ENCODE measurements at regions not wholly inside any gene's neighbourhood (a gene's known extent, or its start where the extent isn't known, plus 50 kb on each side); places are given as distances from the start of the nearest gene placed in this dataset.

- TF ChIP-seq CTCF (IDR thresholded peaks at IDR 0.05; ENCODE audit: borderline replicate concordance), result no peak
- no peak for DNase-seq
- Histone ChIP-seq H3K27ac (replicated peaks) (no peak overlapping the region), H3K27me3 (ENCODE audit: low read depth) (peaks cover 5% of the 10 kb centered on the region), H3K9me3 (replicated peaks) (no peaks in the 10 kb centered on the region), H3K36me3 (no peaks in the 10 kb centered on the region), H3K4me1 (peaks cover 18% of the 10 kb centered on the region), H3K4me3 (no peak overlapping the region)
- intact Hi-C loops (cut with micrococcal nuclease), result loop anchor here (10.0 kb wide), 1 partner anchor 410 kb away; no protein-coding TSS in a partner anchor
Observed at GRCh38 chr19:28874742-28875141, 338.2 kb downstream of the UQCRFS1 start.

DNA sequence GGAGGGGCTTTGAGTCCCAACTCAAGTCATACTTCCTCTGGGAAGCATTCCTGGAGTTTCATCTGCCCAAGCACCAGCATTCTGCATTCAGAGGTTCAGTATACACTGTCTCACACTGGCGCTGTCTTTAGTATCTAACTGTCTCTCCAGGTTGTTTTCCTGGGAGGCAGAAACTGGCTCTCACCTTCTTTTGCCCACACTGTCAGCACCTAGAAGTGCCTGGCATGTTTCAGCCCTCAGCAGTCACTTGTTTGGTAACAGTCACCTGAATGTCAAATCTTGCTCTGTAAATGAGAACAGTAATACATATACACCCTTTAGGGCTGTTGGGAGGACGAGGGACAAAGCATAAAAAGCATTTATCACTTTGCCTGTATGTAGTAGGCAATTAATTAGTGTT is 339.6 kb downstream of the UQCRFS1 start:
- H3K9me3 ChIP-seq (replicated peaks), result no peaks in the 10 kb centered on the region
- H3K4me1 ChIP-seq, result peaks cover 18% of the 10 kb centered on the region
- no peaks in the 10 kb centered on the region for H3K36me3 ChIP-seq
- intact Hi-C loops (cut with micrococcal nuclease), result loop anchor here (10.0 kb wide), 1 partner anchor 408 kb away; no protein-coding TSS in a partner anchor
- H3K4me3 ChIP-seq, result no peak overlapping the region
- DNase-seq, result no peak
- H3K27ac ChIP-seq (replicated peaks), result no peak overlapping the region
- H3K27me3 ChIP-seq (ENCODE audit: low read depth), result peaks cover 10% of the 10 kb centered on the region
- no peak for TF ChIP-seq CTCF (IDR thresholded peaks at IDR 0.05; ENCODE audit: borderline replicate concordance)

DNA sequence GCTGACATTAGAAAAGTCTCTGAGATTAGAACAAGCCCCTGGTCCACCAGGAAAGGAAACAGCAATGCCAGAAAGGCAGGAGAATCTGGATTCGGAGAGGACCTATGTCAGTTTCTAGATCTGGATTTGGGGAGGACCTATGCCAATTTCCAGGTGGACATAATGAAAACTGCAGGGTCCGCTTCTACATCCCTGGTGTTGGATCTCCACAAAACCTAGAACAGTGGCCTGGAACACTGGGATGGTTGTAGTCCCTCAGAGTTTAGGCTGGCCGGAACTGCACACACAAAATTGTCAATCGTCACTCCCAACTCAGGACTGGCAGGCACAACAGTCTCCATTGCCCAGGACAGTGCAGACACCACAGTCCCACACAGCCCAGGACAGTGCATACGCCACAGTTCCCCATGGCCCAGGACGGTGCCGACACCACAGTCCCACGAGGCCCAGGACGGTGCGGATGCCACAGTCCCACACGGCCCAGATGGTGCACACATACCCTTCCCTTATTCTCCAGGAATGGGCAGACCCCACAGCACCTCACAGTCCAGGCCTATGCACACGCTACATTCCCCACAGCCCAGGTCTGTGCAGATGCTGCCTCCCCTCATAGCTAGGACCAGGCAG is 341.7 kb downstream of the UQCRFS1 start:
- no peak for TF ChIP-seq CTCF (IDR thresholded peaks at IDR 0.05; ENCODE audit: borderline replicate concordance)
- H3K27ac ChIP-seq (replicated peaks), result no peak overlapping the region
- DNase-seq, result no peak
- no peak overlapping the region for H3K4me3 ChIP-seq
- no peaks in the 10 kb centered on the region for H3K9me3 ChIP-seq (replicated peaks)
- no peaks in the 10 kb centered on the region for H3K36me3 ChIP-seq
- intact Hi-C loops (cut with micrococcal nuclease), result loop anchor here (10.0 kb wide), 1 partner anchor 406 kb away; no protein-coding TSS in a partner anchor
- peaks cover 18% of the 10 kb centered on the region for H3K4me1 ChIP-seq
- H3K27me3 ChIP-seq (ENCODE audit: low read depth), result peaks cover 10% of the 10 kb centered on the region

DNA sequence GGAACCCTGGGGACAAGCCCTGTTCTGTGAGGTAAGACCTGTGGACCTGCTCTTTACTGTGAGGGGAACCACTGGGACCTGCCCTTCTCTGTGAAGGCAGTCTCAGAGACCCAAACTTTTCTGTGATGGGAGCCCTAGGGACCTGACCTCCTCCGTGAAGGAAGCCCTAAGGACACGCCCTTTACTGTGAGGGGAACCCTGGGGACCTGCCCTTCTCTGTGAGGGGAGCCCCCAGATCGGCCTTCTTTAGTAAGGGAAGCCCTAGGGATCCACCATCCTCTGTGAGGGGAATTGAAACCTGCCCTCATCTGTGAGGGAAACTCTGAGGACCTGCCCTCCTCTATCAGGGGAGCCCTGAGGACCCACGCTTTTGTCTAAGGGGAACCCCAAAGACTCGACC is 343.5 kb downstream of the UQCRFS1 start:
- Histone ChIP-seq H3K4me1 (peaks cover 30% of the 10 kb centered on the region), H3K27me3 (ENCODE audit: low read depth) (peaks cover 10% of the 10 kb centered on the region), H3K27ac (replicated peaks) (no peak overlapping the region), H3K36me3 (no peaks in the 10 kb centered on the region), H3K9me3 (replicated peaks) (no peaks in the 10 kb centered on the region), H3K4me3 (no peak overlapping the region)
- TF ChIP-seq CTCF (IDR thresholded peaks at IDR 0.05; ENCODE audit: borderline replicate concordance), result no peak
- intact Hi-C loops (cut with micrococcal nuclease), result no loop called here
- DNase-seq, result no peak

DNA sequence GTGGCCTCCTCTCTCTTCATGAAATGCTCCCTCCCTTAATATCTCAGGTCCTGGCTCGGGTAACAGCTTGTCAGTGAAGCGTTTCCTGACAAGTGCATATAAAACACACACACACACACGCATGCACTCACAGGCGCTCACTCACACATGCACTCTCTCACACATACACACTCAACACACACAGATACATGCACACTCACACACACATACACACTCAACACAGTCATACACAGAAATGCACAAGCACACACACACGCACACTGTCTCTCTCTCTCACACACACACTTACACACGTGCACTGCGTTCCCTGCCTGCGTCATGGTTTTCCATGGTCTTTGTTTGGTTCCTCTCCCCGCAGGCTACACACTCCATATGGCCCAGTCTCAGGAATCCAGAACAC is 344.1 kb downstream of the UQCRFS1 start:
- intact Hi-C loops (cut with micrococcal nuclease), result no loop called here
- TF ChIP-seq CTCF (IDR thresholded peaks at IDR 0.05; ENCODE audit: borderline replicate concordance), result no peak

More for the DNA sequence above, 344.1 kb downstream of the UQCRFS1 start:
- no peak overlapping the region for H3K27ac ChIP-seq (replicated peaks)
- no peaks in the 10 kb centered on the region for H3K9me3 ChIP-seq (replicated peaks)
- no peak for DNase-seq
- H3K4me3 ChIP-seq, result no peak overlapping the region
- no peaks in the 10 kb centered on the region for H3K36me3 ChIP-seq
- H3K27me3 ChIP-seq (ENCODE audit: low read depth), result peaks cover 10% of the 10 kb centered on the region
- peaks cover 36% of the 10 kb centered on the region for H3K4me1 ChIP-seq

Measured in left ventricle myocardium inferior (tissue), 1 donor.